ENCODE measurements at regions not wholly inside any gene's neighbourhood (a gene's known extent, or its start where the extent isn't known, plus 50 kb on each side); places are given as distances from the start of the nearest gene placed in this dataset.

DNA sequence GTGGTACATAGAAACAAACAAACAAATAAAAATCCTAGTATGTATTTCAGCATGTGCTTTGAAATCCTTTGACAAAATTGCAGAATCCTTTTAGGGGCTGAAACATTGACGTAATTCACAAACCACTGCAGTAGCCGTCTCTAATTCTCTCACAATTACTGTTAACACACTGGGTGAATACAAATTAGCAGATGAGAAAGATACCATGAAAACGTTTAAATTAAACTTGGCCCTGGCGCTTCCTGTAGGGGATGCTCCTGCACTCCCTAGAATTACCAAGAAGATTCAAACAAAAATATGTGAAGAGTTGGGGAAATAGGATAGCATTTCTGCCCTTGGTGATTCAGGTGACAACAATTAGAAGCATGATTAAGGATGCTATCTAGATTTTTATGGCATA, 772.5 kb upstream of the PRKX start:
- no peak for TF ChIP-seq CBFB (IDR thresholded peaks at IDR 0.05; ENCODE audit: low read depth)
- no peak for TF ChIP-seq ZNF207 (IDR thresholded peaks at IDR 0.05; ENCODE audit: borderline replicate concordance)
- TF ChIP-seq, protein P1, sequence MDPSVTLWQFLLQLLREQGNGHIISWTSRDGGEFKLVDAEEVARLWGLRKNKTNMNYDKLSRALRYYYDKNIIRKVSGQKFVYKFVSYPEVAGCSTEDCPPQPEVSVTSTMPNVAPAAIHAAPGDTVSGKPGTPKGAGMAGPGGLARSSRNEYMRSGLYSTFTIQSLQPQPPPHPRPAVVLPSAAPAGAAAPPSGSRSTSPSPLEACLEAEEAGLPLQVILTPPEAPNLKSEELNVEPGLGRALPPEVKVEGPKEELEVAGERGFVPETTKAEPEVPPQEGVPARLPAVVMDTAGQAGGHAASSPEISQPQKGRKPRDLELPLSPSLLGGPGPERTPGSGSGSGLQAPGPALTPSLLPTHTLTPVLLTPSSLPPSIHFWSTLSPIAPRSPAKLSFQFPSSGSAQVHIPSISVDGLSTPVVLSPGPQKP (IDR thresholded peaks at IDR 0.05; ENCODE audit: low read depth, low read length), result no peak
- TF ChIP-seq, protein P2, sequence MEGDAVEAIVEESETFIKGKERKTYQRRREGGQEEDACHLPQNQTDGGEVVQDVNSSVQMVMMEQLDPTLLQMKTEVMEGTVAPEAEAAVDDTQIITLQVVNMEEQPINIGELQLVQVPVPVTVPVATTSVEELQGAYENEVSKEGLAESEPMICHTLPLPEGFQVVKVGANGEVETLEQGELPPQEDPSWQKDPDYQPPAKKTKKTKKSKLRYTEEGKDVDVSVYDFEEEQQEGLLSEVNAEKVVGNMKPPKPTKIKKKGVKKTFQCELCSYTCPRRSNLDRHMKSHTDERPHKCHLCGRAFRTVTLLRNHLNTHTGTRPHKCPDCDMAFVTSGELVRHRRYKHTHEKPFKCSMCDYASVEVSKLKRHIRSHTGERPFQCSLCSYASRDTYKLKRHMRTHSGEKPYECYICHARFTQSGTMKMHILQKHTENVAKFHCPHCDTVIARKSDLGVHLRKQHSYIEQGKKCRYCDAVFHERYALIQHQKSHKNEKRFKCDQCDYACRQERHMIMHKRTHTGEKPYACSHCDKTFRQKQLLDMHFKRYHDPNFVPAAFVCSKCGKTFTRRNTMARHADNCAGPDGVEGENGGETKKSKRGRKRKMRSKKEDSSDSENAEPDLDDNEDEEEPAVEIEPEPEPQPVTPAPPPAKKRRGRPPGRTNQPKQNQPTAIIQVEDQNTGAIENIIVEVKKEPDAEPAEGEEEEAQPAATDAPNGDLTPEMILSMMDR (IDR thresholded peaks at IDR 0.05 in 2 of 3, conservative IDR thresholded peaks at IDR 0.05 in 1 of 3; ENCODE audit: control insufficient read depth in 2 of 3, extremely low read depth in 1 of 3, insufficient read depth in 1 of 3, low read depth in 3 of 3, low read length in 3 of 3), result no peak
- TF ChIP-seq MXI1 (IDR thresholded peaks at IDR 0.05; ENCODE audit: low read depth, low read length), result no peak
- TF ChIP-seq, protein P3, sequence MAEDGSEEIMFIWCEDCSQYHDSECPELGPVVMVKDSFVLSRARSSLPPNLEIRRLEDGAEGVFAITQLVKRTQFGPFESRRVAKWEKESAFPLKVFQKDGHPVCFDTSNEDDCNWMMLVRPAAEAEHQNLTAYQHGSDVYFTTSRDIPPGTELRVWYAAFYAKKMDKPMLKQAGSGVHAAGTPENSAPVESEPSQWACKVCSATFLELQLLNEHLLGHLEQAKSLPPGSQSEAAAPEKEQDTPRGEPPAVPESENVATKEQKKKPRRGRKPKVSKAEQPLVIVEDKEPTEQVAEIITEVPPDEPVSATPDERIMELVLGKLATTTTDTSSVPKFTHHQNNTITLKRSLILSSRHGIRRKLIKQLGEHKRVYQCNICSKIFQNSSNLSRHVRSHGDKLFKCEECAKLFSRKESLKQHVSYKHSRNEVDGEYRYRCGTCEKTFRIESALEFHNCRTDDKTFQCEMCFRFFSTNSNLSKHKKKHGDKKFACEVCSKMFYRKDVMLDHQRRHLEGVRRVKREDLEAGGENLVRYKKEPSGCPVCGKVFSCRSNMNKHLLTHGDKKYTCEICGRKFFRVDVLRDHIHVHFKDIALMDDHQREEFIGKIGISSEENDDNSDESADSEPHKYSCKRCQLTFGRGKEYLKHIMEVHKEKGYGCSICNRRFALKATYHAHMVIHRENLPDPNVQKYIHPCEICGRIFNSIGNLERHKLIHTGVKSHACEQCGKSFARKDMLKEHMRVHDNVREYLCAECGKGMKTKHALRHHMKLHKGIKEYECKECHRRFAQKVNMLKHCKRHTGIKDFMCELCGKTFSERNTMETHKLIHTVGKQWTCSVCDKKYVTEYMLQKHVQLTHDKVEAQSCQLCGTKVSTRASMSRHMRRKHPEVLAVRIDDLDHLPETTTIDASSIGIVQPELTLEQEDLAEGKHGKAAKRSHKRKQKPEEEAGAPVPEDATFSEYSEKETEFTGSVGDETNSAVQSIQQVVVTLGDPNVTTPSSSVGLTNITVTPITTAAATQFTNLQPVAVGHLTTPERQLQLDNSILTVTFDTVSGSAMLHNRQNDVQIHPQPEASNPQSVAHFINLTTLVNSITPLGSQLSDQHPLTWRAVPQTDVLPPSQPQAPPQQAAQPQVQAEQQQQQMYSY (CRISPR knock-in tag; IDR thresholded peaks at IDR 0.05), result no peak
- TF ChIP-seq EZH2 (IDR thresholded peaks at IDR 0.05; ENCODE audit: borderline replicate concordance, control insufficient read depth, low read depth, low read length), result no peak
- TF ChIP-seq POLR2A (IDR thresholded peaks at IDR 0.05; ENCODE audit: low read depth, low read length), result no peak
- TF ChIP-seq RAD21 (IDR thresholded peaks at IDR 0.05; ENCODE audit: insufficient read depth, low read depth, low read length), result no peak

All from GM12878 (cell line).